Stimulated activated effector memory CD8-positive, alpha-beta T cell treated with anti-CD3 and anti-CD28 coated beads, Interleukin-12 subunit alpha, Interleukin-12 subunit beta, amount 100 ng/mL, for 72 hours (primary cell): ENCODE measurements at regions not wholly inside any gene's neighbourhood (a gene's known extent, or its start where the extent isn't known, plus 50 kb on each side); places are given as distances from the start of the nearest gene placed in this dataset.

ENCODE experiments used
- ATAC-seq: fragments of 150-1000 bp; cut with Tn5 transposase; 2 replicates; pipeline ENCODE4 v1.10.0; 2021
- DNase-seq, 2 donors: peaks; one replicate each; pipeline ENCODE4 v3.0.0; 2021 to 2022; ENCODE audit warnings: low spot score in 2 of 2
- H3K27ac Mint-ChIP-seq: one replicate; pipeline ENCODE4 v1.8.0; 2022; ENCODE audit warnings: mild to moderate bottlenecking, mixed read lengths
- H3K36me3 Mint-ChIP-seq: one replicate; pipeline ENCODE4 v1.8.0; 2022; ENCODE audit warnings: mild to moderate bottlenecking, mixed read lengths
- H3K4me1 Mint-ChIP-seq: one replicate; pipeline ENCODE4 v1.8.0; 2022; ENCODE audit warnings: mixed read lengths
- H3K4me3 Mint-ChIP-seq: one replicate; pipeline ENCODE4 v1.8.0; 2022; ENCODE audit warnings: mild to moderate bottlenecking, mixed read lengths
- H3K9me3 Mint-ChIP-seq: one replicate; pipeline ENCODE4 v1.8.0; 2022; ENCODE audit warnings: mixed read lengths

DNA sequence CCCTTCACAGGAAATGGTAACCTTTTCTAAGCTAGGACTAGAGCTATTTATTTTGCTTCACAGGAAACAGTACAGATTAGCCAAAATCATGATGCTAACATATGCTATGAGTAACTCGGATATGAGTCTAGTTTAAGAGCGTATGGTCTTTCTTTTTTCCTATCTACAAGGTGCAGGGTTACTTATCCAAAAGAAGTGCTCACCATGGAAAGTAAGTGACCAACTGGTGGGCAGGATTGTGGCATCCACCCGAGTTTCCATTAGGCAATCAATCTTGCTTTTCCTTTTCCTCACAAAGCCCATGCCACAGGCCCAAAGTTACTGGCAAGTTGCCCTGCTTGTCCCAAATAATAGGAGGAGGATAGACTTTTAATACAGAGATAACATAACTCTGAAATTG lies 765.1 kb upstream of the POM121L12 start:
- Mint-ChIP-seq H3K4me3 (no peak overlapping the region), H3K27ac (no peak overlapping the region)
- ATAC-seq = no peak

GRCh38 chr7:52269669-52270068 lies 765.8 kb upstream of the POM121L12 start:
- DNase-seq (no peak), ATAC-seq (no peak)
- Mint-ChIP-seq H3K4me1 (no peaks in the 10 kb centered on the region), H3K27ac (no peak overlapping the region), H3K4me3 (no peak overlapping the region), H3K36me3 (no peaks in the 10 kb centered on the region), H3K9me3 (peaks cover 8% of the 10 kb centered on the region)

More for the DNA sequence above, 765.1 kb upstream of the POM121L12 start:
- Mint-ChIP-seq H3K9me3 (peaks cover 8% of the 10 kb centered on the region), H3K4me1 (no peaks in the 10 kb centered on the region), H3K36me3 (no peaks in the 10 kb centered on the region)
- DNase-seq = no peak

- no peak for DNase-seq
- H3K9me3 Mint-ChIP-seq = peaks cover 20% of the 10 kb centered on the region
- no peak overlapping the region for H3K4me3 Mint-ChIP-seq
- no peaks in the 10 kb centered on the region for H3K4me1 Mint-ChIP-seq
- H3K36me3 Mint-ChIP-seq = no peaks in the 10 kb centered on the region
- ATAC-seq = no peak
- no peak overlapping the region for H3K27ac Mint-ChIP-seq
Observed at GRCh38 chr7:52261057-52261456, 774.4 kb upstream of the POM121L12 start.

- Mint-ChIP-seq H3K27ac (no peak overlapping the region), H3K36me3 (no peaks in the 10 kb centered on the region), H3K4me3 (no peak overlapping the region), H3K9me3 (peaks cover 20% of the 10 kb centered on the region), H3K4me1 (no peaks in the 10 kb centered on the region)
- no peak for ATAC-seq
- DNase-seq = no peak
Observed at GRCh38 chr7:52260046-52260665, 775.3 kb upstream of the POM121L12 start.

- no peaks in the 10 kb centered on the region for H3K36me3 Mint-ChIP-seq
- H3K27ac Mint-ChIP-seq = no peak overlapping the region
- H3K4me1 Mint-ChIP-seq = no peaks in the 10 kb centered on the region
- ATAC-seq (no peak), DNase-seq (no peak)
- H3K9me3 Mint-ChIP-seq = peaks cover 27% of the 10 kb centered on the region
- H3K4me3 Mint-ChIP-seq = no peak overlapping the region
Observed at GRCh38 chr7:52257890-52258289, 777.5 kb upstream of the POM121L12 start.

DNA sequence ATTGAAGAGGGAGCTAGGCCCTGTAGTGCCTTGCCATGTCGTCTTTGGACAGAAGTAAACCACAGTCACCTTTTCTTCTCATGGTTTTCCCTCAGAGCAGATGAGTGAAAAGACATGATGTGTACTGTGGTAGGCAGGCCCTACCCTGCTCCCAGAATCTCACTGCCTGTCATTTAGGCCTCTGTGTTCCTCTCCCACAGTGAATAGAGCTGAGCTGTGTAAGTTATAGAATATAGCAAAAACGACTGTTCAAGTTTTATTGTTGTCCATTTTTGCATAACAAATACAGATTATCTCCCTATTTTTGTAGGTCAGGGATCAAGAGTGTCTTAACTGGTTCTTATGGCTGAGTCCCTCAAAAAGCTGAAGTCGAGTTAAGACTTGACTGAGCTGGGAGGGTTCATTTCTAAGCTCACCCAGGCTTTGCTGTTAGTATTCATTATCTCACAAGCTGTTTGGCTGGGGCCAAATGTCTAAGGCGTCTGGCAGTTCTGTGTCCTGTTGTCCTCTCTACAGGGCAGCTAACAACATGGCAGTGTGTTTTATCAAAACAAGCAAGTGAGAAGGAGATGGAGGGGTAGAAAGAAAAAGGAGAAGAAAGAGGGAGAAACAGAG lies 780.9 kb upstream of the POM121L12 start:
- H3K9me3 Mint-ChIP-seq = peaks cover 31% of the 10 kb centered on the region

GRCh38 chr7:52253953-52254352 lies 781.5 kb upstream of the POM121L12 start:
- Mint-ChIP-seq H3K27ac (no peak overlapping the region), H3K4me1 (no peaks in the 10 kb centered on the region), H3K4me3 (no peak overlapping the region), H3K9me3 (peaks cover 29% of the 10 kb centered on the region), H3K36me3 (no peaks in the 10 kb centered on the region)
- ATAC-seq (no peak), DNase-seq (no peak)

More for the DNA sequence above, 780.9 kb upstream of the POM121L12 start:
- DNase-seq = no peak
- no peaks in the 10 kb centered on the region for H3K36me3 Mint-ChIP-seq
- no peak overlapping the region for H3K4me3 Mint-ChIP-seq
- H3K4me1 Mint-ChIP-seq = no peaks in the 10 kb centered on the region
- H3K27ac Mint-ChIP-seq = no peak overlapping the region
- no peak for ATAC-seq

- Mint-ChIP-seq H3K27ac (no peak overlapping the region), H3K36me3 (no peaks in the 10 kb centered on the region), H3K4me3 (no peak overlapping the region), H3K4me1 (no peaks in the 10 kb centered on the region), H3K9me3 (peaks cover 19% of the 10 kb centered on the region)
- no peak for ATAC-seq
- no peak for DNase-seq
Observed at GRCh38 chr7:52249741-52250140, 785.7 kb upstream of the POM121L12 start.

DNA sequence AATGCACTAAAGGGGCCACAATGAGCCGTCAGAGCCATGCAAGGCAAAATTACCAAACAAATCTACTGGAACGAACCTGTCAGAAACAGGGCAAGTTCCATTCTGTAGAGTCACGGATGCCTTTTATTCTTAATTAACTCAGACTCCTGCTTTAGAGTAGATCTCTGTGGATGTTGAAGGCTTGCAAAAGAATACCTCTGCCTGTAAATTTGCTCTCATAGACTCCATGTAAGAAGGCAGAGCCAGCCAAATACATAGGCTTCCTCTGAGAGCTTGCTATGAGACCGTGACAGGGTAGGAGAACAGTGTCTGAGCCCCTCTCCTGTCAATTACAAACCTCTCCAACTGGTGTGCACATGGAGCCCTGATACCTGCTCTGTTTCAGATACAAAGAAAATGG lies 787.9 kb upstream of the POM121L12 start:
- no peaks in the 10 kb centered on the region for H3K36me3 Mint-ChIP-seq
- H3K27ac Mint-ChIP-seq = no peak overlapping the region
- no peak overlapping the region for H3K4me3 Mint-ChIP-seq
- DNase-seq (no peak), ATAC-seq (no peak)
- H3K4me1 Mint-ChIP-seq = no peaks in the 10 kb centered on the region
- H3K9me3 Mint-ChIP-seq = peaks cover 9% of the 10 kb centered on the region

DNA sequence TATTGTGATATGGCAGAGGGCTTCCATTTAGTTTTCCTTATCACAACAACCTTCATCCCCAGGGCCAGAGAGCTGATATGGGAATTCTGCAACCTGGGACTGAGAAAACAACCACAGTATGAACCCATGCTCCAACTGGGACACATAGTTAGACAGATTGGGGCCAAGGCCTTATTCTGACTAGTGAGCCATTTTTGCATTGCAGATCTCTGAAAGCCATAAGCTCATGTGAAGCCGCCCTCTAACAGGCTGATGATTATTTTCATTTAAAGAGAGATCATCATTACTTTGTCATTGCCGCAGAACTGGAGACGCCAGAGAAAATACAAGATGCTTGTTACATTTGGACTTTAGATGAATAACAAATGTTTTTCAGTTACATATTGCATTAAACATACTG lies 791.7 kb upstream of the POM121L12 start:
- H3K9me3 Mint-ChIP-seq = peaks cover 15% of the 10 kb centered on the region
- H3K4me3 Mint-ChIP-seq = no peak overlapping the region
- no peak overlapping the region for H3K27ac Mint-ChIP-seq
- DNase-seq = no peak
- H3K4me1 Mint-ChIP-seq = no peaks in the 10 kb centered on the region
- no peak for ATAC-seq
- H3K36me3 Mint-ChIP-seq = no peaks in the 10 kb centered on the region

DNA sequence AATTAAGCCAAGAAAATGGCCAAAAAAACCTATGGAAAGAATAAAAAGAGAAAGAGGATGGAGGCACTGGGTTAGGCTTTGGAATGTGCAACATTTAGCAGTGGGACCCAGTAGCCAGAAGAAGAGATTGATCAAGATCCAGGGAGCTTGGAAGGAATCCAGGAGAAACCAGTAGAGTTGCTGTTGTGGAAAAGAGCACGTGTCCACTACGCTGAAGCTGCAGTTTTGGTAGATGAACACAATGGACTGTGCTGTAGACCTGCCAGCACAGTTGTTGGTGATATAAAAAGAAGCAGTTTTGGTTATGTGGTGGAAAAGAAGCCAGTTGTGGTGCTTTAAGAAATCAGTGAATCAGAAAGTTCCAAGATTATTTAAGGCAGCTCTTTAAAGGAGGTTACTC lies 802.2 kb upstream of the POM121L12 start:
- H3K4me1 Mint-ChIP-seq = no peaks in the 10 kb centered on the region
- ATAC-seq = no peak
- H3K27ac Mint-ChIP-seq = no peak overlapping the region

GRCh38 chr7:52211930-52212329 lies 823.5 kb upstream of the POM121L12 start:
- no peak overlapping the region for H3K4me3 Mint-ChIP-seq

More for the DNA sequence above, 802.2 kb upstream of the POM121L12 start:
- no peak for DNase-seq
- Mint-ChIP-seq H3K4me3 (no peak overlapping the region), H3K36me3 (no peaks in the 10 kb centered on the region), H3K9me3 (peaks cover 28% of the 10 kb centered on the region)

GRCh38 chr7:52209614-52210013 lies 825.8 kb upstream of the POM121L12 start:
- Mint-ChIP-seq H3K27ac (no peak overlapping the region), H3K4me3 (no peak overlapping the region), H3K4me1 (no peaks in the 10 kb centered on the region), H3K9me3 (peaks cover 7% of the 10 kb centered on the region), H3K36me3 (no peaks in the 10 kb centered on the region)
- DNase-seq (no peak), ATAC-seq (no peak)

More at GRCh38 chr7:52211930-52212329, 823.5 kb upstream of the POM121L12 start:
- Mint-ChIP-seq H3K9me3 (peaks cover 5% of the 10 kb centered on the region), H3K27ac (no peak overlapping the region), H3K36me3 (no peaks in the 10 kb centered on the region), H3K4me1 (no peaks in the 10 kb centered on the region)
- ATAC-seq (no peak), DNase-seq (no peak)

- ATAC-seq (no peak), DNase-seq (no peak)
- peaks cover 23% of the 10 kb centered on the region for H3K9me3 Mint-ChIP-seq
- no peak overlapping the region for H3K27ac Mint-ChIP-seq
- no peaks in the 10 kb centered on the region for H3K4me1 Mint-ChIP-seq
- no peaks in the 10 kb centered on the region for H3K36me3 Mint-ChIP-seq
- H3K4me3 Mint-ChIP-seq = no peak overlapping the region
Observed at GRCh38 chr7:52197221-52197620, 838.2 kb upstream of the POM121L12 start.

- H3K4me1 Mint-ChIP-seq = no peaks in the 10 kb centered on the region
- peaks cover 23% of the 10 kb centered on the region for H3K9me3 Mint-ChIP-seq
- H3K36me3 Mint-ChIP-seq = no peaks in the 10 kb centered on the region
- H3K4me3 Mint-ChIP-seq = no peak overlapping the region
- ATAC-seq (no peak), DNase-seq (no peak)
- no peak overlapping the region for H3K27ac Mint-ChIP-seq
Observed at GRCh38 chr7:52195664-52196063, 839.8 kb upstream of the POM121L12 start.

GRCh38 chr7:52189153-52189778 lies 846.2 kb upstream of the POM121L12 start:
- H3K27ac Mint-ChIP-seq = no peak overlapping the region
- no peak overlapping the region for H3K4me3 Mint-ChIP-seq
- ATAC-seq (no peak), DNase-seq (no peak)
- H3K9me3 Mint-ChIP-seq = peaks cover 8% of the 10 kb centered on the region
- no peaks in the 10 kb centered on the region for H3K4me1 Mint-ChIP-seq
- H3K36me3 Mint-ChIP-seq = no peaks in the 10 kb centered on the region
